ENCODE measurements at regions not wholly inside any gene's neighbourhood (a gene's known extent, or its start where the extent isn't known, plus 50 kb on each side); places are given as distances from the start of the nearest gene placed in this dataset.
"Not testable (repeated sequence)": the region's sequence is repeated elsewhere in the genome, so short reads cannot be mapped to it uniquely, and the experiment has no call there.

GRCh38 chr2:39917371-39917770 lies 138.3 kb upstream of the THUMPD2 start:
- not testable (repeated sequence) for H3K36me3 ChIP-seq (ENCODE audit: control insufficient read depth, insufficient read depth, low read length); H3K27me3 ChIP-seq (ENCODE audit: control insufficient read depth, insufficient read depth, low read length)
- no CpG with 5 or more reads among the region's 1 CpG for WGBS (ENCODE audit: insufficient coverage, low lambda C conversion rate)

GRCh38 chr2:39914949-39915348 lies 135.9 kb upstream of the THUMPD2 start:
- Histone ChIP-seq H3K27me3 (ENCODE audit: control insufficient read depth, insufficient read depth, low read length) (no peaks in the 10 kb centered on the region), H3K4me1 (ENCODE audit: control insufficient read depth, insufficient read depth, low read length) (peaks cover 3% of the 10 kb centered on the region), H3K4me3 (ENCODE audit: low read length) (no peak overlapping the region), H3K9me3 (ENCODE audit: control insufficient read depth, low read depth, low read length) (no peaks in the 10 kb centered on the region), H3K27ac (ENCODE audit: low read length) (no peak overlapping the region), H3K36me3 (ENCODE audit: control insufficient read depth, insufficient read depth, low read length) (no peaks in the 10 kb centered on the region)
- no peak for DNase-seq
- no CpG with 5 or more reads among the region's 2 CpGs for WGBS (ENCODE audit: insufficient coverage, low lambda C conversion rate)

More at GRCh38 chr2:39917371-39917770, 138.3 kb upstream of the THUMPD2 start:
- H3K9me3 ChIP-seq (ENCODE audit: control insufficient read depth, low read depth, low read length); H3K27ac ChIP-seq (ENCODE audit: low read length); H3K4me1 ChIP-seq (ENCODE audit: control insufficient read depth, insufficient read depth, low read length); DNase-seq; H3K4me3 ChIP-seq (ENCODE audit: low read length): not testable (repeated sequence)

GRCh38 chr2:39913648-39914461 lies 134.8 kb upstream of the THUMPD2 start:
- Histone ChIP-seq H3K27ac (ENCODE audit: low read length) (no peak overlapping the region), H3K4me1 (ENCODE audit: control insufficient read depth, insufficient read depth, low read length) (peaks cover 3% of the 10 kb centered on the region), H3K27me3 (ENCODE audit: control insufficient read depth, insufficient read depth, low read length) (peaks cover 2% of the 10 kb centered on the region), H3K36me3 (ENCODE audit: control insufficient read depth, insufficient read depth, low read length) (no peaks in the 10 kb centered on the region), H3K4me3 (ENCODE audit: low read length) (no peak overlapping the region), H3K9me3 (ENCODE audit: control insufficient read depth, low read depth, low read length) (no peaks in the 10 kb centered on the region)
- 0% methylated on average over 1 of the region's 5 CpGs for WGBS (ENCODE audit: insufficient coverage, low lambda C conversion rate)
- peak; percentile 45 to 51 for DNase-seq

GRCh38 chr2:39902103-39902502 lies 123.0 kb upstream of the THUMPD2 start:
- Histone ChIP-seq H3K27me3 (ENCODE audit: control insufficient read depth, insufficient read depth, low read length) (peaks cover 3% of the 10 kb centered on the region), H3K4me1 (ENCODE audit: control insufficient read depth, insufficient read depth, low read length) (no peaks in the 10 kb centered on the region), H3K9me3 (ENCODE audit: control insufficient read depth, low read depth, low read length) (no peaks in the 10 kb centered on the region), H3K27ac (ENCODE audit: low read length) (no peak overlapping the region), H3K36me3 (ENCODE audit: control insufficient read depth, insufficient read depth, low read length) (no peaks in the 10 kb centered on the region), H3K4me3 (ENCODE audit: low read length) (no peak overlapping the region)
- DNase-seq, result no peak

- H3K27ac ChIP-seq (ENCODE audit: low read length), result no peak overlapping the region
- no peaks in the 10 kb centered on the region for H3K36me3 ChIP-seq (ENCODE audit: control insufficient read depth, insufficient read depth, low read length)
- H3K27me3 ChIP-seq (ENCODE audit: control insufficient read depth, insufficient read depth, low read length), result peaks cover 3% of the 10 kb centered on the region
- H3K4me3 ChIP-seq (ENCODE audit: low read length), result no peak overlapping the region
- no peaks in the 10 kb centered on the region for H3K4me1 ChIP-seq (ENCODE audit: control insufficient read depth, insufficient read depth, low read length)
- DNase-seq, result no peak
- 100% methylated on average over 1 of the region's 3 CpGs for WGBS (ENCODE audit: insufficient coverage, low lambda C conversion rate)
- H3K9me3 ChIP-seq (ENCODE audit: control insufficient read depth, low read depth, low read length), result no peaks in the 10 kb centered on the region
Observed at GRCh38 chr2:39898934-39899333, 119.9 kb upstream of the THUMPD2 start.

- WGBS (ENCODE audit: insufficient coverage, low lambda C conversion rate), result 94% methylated on average over 3 of the region's 5 CpGs
- Histone ChIP-seq H3K27me3 (ENCODE audit: control insufficient read depth, insufficient read depth, low read length) (no peaks in the 10 kb centered on the region), H3K27ac (ENCODE audit: low read length) (no peak overlapping the region), H3K9me3 (ENCODE audit: control insufficient read depth, low read depth, low read length) (no peaks in the 10 kb centered on the region), H3K4me1 (ENCODE audit: control insufficient read depth, insufficient read depth, low read length) (no peaks in the 10 kb centered on the region), H3K36me3 (ENCODE audit: control insufficient read depth, insufficient read depth, low read length) (no peaks in the 10 kb centered on the region), H3K4me3 (ENCODE audit: low read length) (no peak overlapping the region)
- no peak for DNase-seq
Observed at GRCh38 chr2:39897273-39897672, 118.2 kb upstream of the THUMPD2 start.

GRCh38 chr2:39894082-39894481 lies 115.0 kb upstream of the THUMPD2 start:
- Histone ChIP-seq H3K9me3 (ENCODE audit: control insufficient read depth, low read depth, low read length) (no peaks in the 10 kb centered on the region), H3K27ac (ENCODE audit: low read length) (no peak overlapping the region), H3K36me3 (ENCODE audit: control insufficient read depth, insufficient read depth, low read length) (no peaks in the 10 kb centered on the region), H3K4me3 (ENCODE audit: low read length) (no peak overlapping the region), H3K27me3 (ENCODE audit: control insufficient read depth, insufficient read depth, low read length) (no peaks in the 10 kb centered on the region), H3K4me1 (ENCODE audit: control insufficient read depth, insufficient read depth, low read length) (no peaks in the 10 kb centered on the region)
- no peak for DNase-seq
- WGBS (ENCODE audit: insufficient coverage, low lambda C conversion rate), result 100% methylated on average over 1 of the region's 8 CpGs

- WGBS (ENCODE audit: insufficient coverage, low lambda C conversion rate), result 100% methylated on average over 1 of the region's 4 CpGs
- Histone ChIP-seq H3K4me1 (ENCODE audit: control insufficient read depth, insufficient read depth, low read length) (no peaks in the 10 kb centered on the region), H3K9me3 (ENCODE audit: control insufficient read depth, low read depth, low read length) (no peaks in the 10 kb centered on the region), H3K36me3 (ENCODE audit: control insufficient read depth, insufficient read depth, low read length) (no peaks in the 10 kb centered on the region), H3K4me3 (ENCODE audit: low read length) (no peak overlapping the region), H3K27ac (ENCODE audit: low read length) (no peak overlapping the region), H3K27me3 (ENCODE audit: control insufficient read depth, insufficient read depth, low read length) (no peaks in the 10 kb centered on the region)
- DNase-seq, result no peak
Observed at GRCh38 chr2:39893616-39894015, 114.6 kb upstream of the THUMPD2 start.

GRCh38 chr2:39881948-39882347 lies 102.9 kb upstream of the THUMPD2 start:
- no peak overlapping the region for H3K4me3 ChIP-seq (ENCODE audit: low read length)
- H3K4me1 ChIP-seq (ENCODE audit: control insufficient read depth, insufficient read depth, low read length), result no peaks in the 10 kb centered on the region
- no CpG with 5 or more reads among the region's 1 CpG for WGBS (ENCODE audit: insufficient coverage, low lambda C conversion rate)
- no peak for DNase-seq
- no peak overlapping the region for H3K27ac ChIP-seq (ENCODE audit: low read length)
- no peaks in the 10 kb centered on the region for H3K9me3 ChIP-seq (ENCODE audit: control insufficient read depth, low read depth, low read length)
- no peaks in the 10 kb centered on the region for H3K27me3 ChIP-seq (ENCODE audit: control insufficient read depth, insufficient read depth, low read length)
- H3K36me3 ChIP-seq (ENCODE audit: control insufficient read depth, insufficient read depth, low read length), result no peaks in the 10 kb centered on the region

- Histone ChIP-seq H3K4me3 (ENCODE audit: low read length) (no peak overlapping the region), H3K36me3 (ENCODE audit: control insufficient read depth, insufficient read depth, low read length) (no peaks in the 10 kb centered on the region), H3K4me1 (ENCODE audit: control insufficient read depth, insufficient read depth, low read length) (no peaks in the 10 kb centered on the region), H3K27ac (ENCODE audit: low read length) (no peak overlapping the region), H3K27me3 (ENCODE audit: control insufficient read depth, insufficient read depth, low read length) (no peaks in the 10 kb centered on the region), H3K9me3 (ENCODE audit: control insufficient read depth, low read depth, low read length) (no peaks in the 10 kb centered on the region)
- no peak for DNase-seq
Observed at GRCh38 chr2:39881494-39881893, 102.4 kb upstream of the THUMPD2 start.

- WGBS (ENCODE audit: insufficient coverage, low lambda C conversion rate), result no CpG with 5 or more reads among the region's 2 CpGs
- DNase-seq; H3K9me3 ChIP-seq (ENCODE audit: control insufficient read depth, low read depth, low read length); H3K4me1 ChIP-seq (ENCODE audit: control insufficient read depth, insufficient read depth, low read length); H3K27me3 ChIP-seq (ENCODE audit: control insufficient read depth, insufficient read depth, low read length); H3K36me3 ChIP-seq (ENCODE audit: control insufficient read depth, insufficient read depth, low read length); H3K4me3 ChIP-seq (ENCODE audit: low read length); H3K27ac ChIP-seq (ENCODE audit: low read length): not testable (repeated sequence)
Observed at GRCh38 chr2:39879001-39879400, 99.9 kb upstream of the THUMPD2 start.
